Natural killer cell (primary cell): ENCODE measurements at regions not wholly inside any gene's neighbourhood (a gene's known extent, or its start where the extent isn't known, plus 50 kb on each side); places are given as distances from the start of the nearest gene placed in this dataset.

Experiments used
- ATAC-seq, 3 donors: fragments of 150-1000 bp in 2 of 3; fragments of 200-7000 bp in 1 of 3; cut with Tn5 transposase; 1 replicate in 1 of 3; 2 replicates in 2 of 3; pipeline ENCODE4 v1.10.0; 2021; ENCODE audit warnings: mild to moderate bottlenecking in 2 of 3, moderate library complexity in 2 of 3
- DNase-seq, 2 donors: peaks; one replicate each; pipeline versions ENCODE4 v3.0.0 to v3.0.0-alpha.2; 2013 to 2021; ENCODE audit warnings: mixed read lengths in 1 of 2
- H3K27ac ChIP-seq: one replicate; pipeline ENCODE4 v1.5.1; 2013; ENCODE audit warnings: mild to moderate bottlenecking, low read length
- H3K27me3 ChIP-seq: one replicate; pipeline ENCODE4 v1.6.1; 2013; ENCODE audit warnings: low read length; ENCODE audit not compliant: control insufficient read depth, insufficient read depth
- H3K36me3 ChIP-seq: one replicate; pipeline ENCODE4 v1.6.1; 2013; ENCODE audit warnings: low read length; ENCODE audit not compliant: control insufficient read depth, insufficient read depth
- H3K4me1 ChIP-seq: one replicate; pipeline ENCODE4 v1.6.1; 2013; ENCODE audit warnings: low read length; ENCODE audit not compliant: control insufficient read depth, insufficient read depth
- H3K4me3 ChIP-seq: one replicate; pipeline ENCODE4 v1.5.1; 2013; ENCODE audit warnings: low read length
- H3K9me3 ChIP-seq: one replicate; pipeline ENCODE4 v1.6.1; 2013; ENCODE audit warnings: low read length; ENCODE audit not compliant: control insufficient read depth, insufficient read depth
- H3K27ac Mint-ChIP-seq, 2 donors: one replicate each; pipeline ENCODE4 v1.8.0; 2022; ENCODE audit warnings: mild to moderate bottlenecking in 2 of 2, mixed read lengths in 2 of 2, moderate library complexity in 1 of 2
- H3K27me3 Mint-ChIP-seq, 2 donors: one replicate each; pipeline ENCODE4 v1.8.0; 2022; ENCODE audit warnings: low read depth in 2 of 2, mixed read lengths in 2 of 2
- H3K36me3 Mint-ChIP-seq: one replicate; pipeline ENCODE4 v1.8.0; 2022; ENCODE audit warnings: mixed read lengths
- H3K4me1 Mint-ChIP-seq, 2 donors: one replicate each; pipeline ENCODE4 v1.8.0; 2022; ENCODE audit warnings: mixed read lengths in 2 of 2
- H3K4me3 Mint-ChIP-seq: one replicate; pipeline ENCODE4 v1.8.0; 2022; ENCODE audit warnings: mild to moderate bottlenecking, moderate library complexity, mixed read lengths
- H3K9me3 Mint-ChIP-seq, 2 donors: one replicate each; pipeline ENCODE4 v1.8.0; 2022; ENCODE audit warnings: mixed read lengths in 2 of 2
- WGBS: methylation state at CpG from one replicate; pipeline ENCODE4 v1.1.7; 2013; ENCODE audit warnings: missing lambda C conversion rate; ENCODE audit not compliant: insufficient coverage; 5-methylcytosine and 5-hydroxymethylcytosine counted together
- intact Hi-C: fragments of 100-400 bp; cut with micrococcal nuclease; formaldehyde crosslinking; loops from one replicate; pipeline ENCODE4 v1.14.2; 2022
- TF ChIP-seq, protein P1 (sequence below): fragments of 200-600 bp; IDR thresholded peaks from one replicate; pipeline ENCODE4 v1.8.0; 2022; ENCODE audit warnings: antibody characterized with exemption

DNA sequence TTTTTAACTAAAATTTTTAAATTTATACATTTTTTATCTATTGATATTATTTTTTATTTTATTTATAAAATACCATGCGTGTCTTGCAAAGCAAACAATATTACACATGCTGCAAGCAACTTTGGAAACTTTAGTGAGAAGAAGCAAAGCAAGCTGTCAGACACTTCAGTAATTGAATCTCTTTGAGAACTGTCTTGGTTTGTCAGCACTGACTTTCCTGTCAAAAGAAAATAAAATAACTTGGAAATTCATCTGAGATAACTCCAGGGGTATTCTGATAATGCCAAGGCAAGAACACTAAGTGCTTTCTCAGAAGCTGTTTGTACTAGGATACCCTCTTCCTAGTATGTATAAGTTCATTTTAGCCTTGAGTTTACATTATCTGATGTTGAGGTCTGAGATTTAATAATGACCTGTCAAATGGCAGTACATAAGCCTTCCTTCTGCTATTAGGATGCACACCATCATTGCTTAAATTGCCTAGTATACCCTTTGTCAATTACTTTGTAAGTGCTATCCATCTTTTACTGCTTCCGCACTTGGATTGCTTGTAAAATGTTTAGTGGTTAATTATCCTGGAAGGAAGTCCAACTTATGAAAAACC, 624.2 kb upstream of the AGA start:
- Mint-ChIP-seq H3K27me3 (no peaks in the 10 kb centered on the region), H3K36me3 (peaks cover 7% of the 10 kb centered on the region), H3K9me3 (peaks cover 7 to 19% of the 10 kb centered on the region in 2 donors), H3K4me1 (no peaks in the 10 kb centered on the region), H3K4me3 (no peak overlapping the region), H3K27ac (no peak overlapping the region)
- peaks cover 8% of the 10 kb centered on the region for H3K9me3 ChIP-seq
- H3K36me3 ChIP-seq, result no peaks in the 10 kb centered on the region
- DNase-seq (no peak), ATAC-seq (no peak)
- no peak overlapping the region for H3K4me3 ChIP-seq
- H3K27ac ChIP-seq, result no peak overlapping the region
- H3K27me3 ChIP-seq, result no peaks in the 10 kb centered on the region
- TF ChIP-seq, protein P1, sequence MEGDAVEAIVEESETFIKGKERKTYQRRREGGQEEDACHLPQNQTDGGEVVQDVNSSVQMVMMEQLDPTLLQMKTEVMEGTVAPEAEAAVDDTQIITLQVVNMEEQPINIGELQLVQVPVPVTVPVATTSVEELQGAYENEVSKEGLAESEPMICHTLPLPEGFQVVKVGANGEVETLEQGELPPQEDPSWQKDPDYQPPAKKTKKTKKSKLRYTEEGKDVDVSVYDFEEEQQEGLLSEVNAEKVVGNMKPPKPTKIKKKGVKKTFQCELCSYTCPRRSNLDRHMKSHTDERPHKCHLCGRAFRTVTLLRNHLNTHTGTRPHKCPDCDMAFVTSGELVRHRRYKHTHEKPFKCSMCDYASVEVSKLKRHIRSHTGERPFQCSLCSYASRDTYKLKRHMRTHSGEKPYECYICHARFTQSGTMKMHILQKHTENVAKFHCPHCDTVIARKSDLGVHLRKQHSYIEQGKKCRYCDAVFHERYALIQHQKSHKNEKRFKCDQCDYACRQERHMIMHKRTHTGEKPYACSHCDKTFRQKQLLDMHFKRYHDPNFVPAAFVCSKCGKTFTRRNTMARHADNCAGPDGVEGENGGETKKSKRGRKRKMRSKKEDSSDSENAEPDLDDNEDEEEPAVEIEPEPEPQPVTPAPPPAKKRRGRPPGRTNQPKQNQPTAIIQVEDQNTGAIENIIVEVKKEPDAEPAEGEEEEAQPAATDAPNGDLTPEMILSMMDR, result no peak
- intact Hi-C loops, result no loop called here
- H3K4me1 ChIP-seq, result no peaks in the 10 kb centered on the region
- 83% methylated on average over 1 of the region's 2 CpGs for WGBS

DNA sequence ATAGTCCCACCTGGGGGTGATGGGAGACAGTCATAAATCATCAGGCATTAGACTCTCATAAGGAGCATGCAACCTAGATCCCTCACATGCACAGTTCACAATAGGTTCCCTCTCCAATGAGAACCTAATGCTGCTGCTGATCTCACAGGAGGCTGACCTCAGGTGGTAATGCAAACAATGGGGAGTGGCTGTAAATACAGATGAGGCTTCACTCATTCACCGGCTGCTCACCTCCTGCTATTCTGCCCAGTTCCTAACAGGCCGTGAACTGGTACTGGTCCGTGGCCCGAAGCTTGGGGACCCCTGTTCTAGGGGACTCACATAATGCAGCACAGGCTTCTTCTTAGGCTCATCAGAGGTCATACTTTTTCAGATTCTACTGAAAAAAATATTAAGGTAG, 625.9 kb upstream of the AGA start:
- DNase-seq, result no peak
- 80% methylated on average over 4 of the region's 4 CpGs for WGBS
- Mint-ChIP-seq H3K4me3 (no peak overlapping the region), H3K36me3 (peaks cover 7% of the 10 kb centered on the region), H3K9me3 (peaks cover 7 to 22% of the 10 kb centered on the region in 2 donors), H3K27ac (no peak overlapping the region), H3K4me1 (no peaks in the 10 kb centered on the region), H3K27me3 (no peaks in the 10 kb centered on the region)
- intact Hi-C loops, result no loop called here
- no peak for ATAC-seq
- Histone ChIP-seq H3K27me3 (no peaks in the 10 kb centered on the region), H3K4me3 (no peak overlapping the region), H3K36me3 (no peaks in the 10 kb centered on the region), H3K27ac (no peak overlapping the region), H3K4me1 (no peaks in the 10 kb centered on the region), H3K9me3 (peaks cover 8% of the 10 kb centered on the region)
- TF ChIP-seq, protein P1, result no peak

DNA sequence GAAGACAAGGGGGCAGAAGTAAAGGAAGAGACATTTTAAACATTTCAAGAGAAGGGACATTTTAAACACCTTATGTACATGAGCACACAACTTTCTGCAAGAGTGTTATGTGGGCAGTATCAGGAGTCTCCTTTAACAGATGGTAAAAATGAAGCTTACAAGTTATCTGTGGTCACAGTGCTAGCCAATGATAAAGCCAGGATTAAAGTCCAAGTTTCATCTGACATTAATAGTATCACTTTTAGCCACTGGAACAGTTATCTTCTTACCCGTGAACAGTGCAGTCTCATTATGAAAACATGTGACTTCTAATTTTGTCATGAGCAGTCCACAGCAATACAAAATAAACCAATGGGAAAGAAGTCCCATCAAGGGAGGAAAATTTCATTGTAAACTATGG, 627.9 kb upstream of the AGA start:
- 89% methylated on average over 1 of the region's 1 CpG for WGBS

More for the DNA sequence above, 627.9 kb upstream of the AGA start:
- ATAC-seq (no peak), DNase-seq (no peak)
- peaks cover 8% of the 10 kb centered on the region for H3K9me3 ChIP-seq
- no peaks in the 10 kb centered on the region for H3K27me3 ChIP-seq
- H3K4me1 ChIP-seq, result no peaks in the 10 kb centered on the region
- no peaks in the 10 kb centered on the region for H3K27me3 Mint-ChIP-seq
- H3K4me3 ChIP-seq, result no peak overlapping the region
- H3K4me1 Mint-ChIP-seq, result no peaks in the 10 kb centered on the region
- TF ChIP-seq, protein P1, result no peak
- H3K9me3 Mint-ChIP-seq, result peaks cover 9 to 18% of the 10 kb centered on the region in 2 donors
- peaks cover 7% of the 10 kb centered on the region for H3K36me3 Mint-ChIP-seq
- H3K4me3 Mint-ChIP-seq, result no peak overlapping the region
- H3K27ac Mint-ChIP-seq, result no peak overlapping the region
- no peak overlapping the region for H3K27ac ChIP-seq
- no peaks in the 10 kb centered on the region for H3K36me3 ChIP-seq
- intact Hi-C loops, result no loop called here
